Suprapubic skin (tissue), 3 donors: ENCODE measurements at regions not wholly inside any gene's neighbourhood (a gene's known extent, or its start where the extent isn't known, plus 50 kb on each side); places are given as distances from the start of the nearest gene placed in this dataset.

Experiments
- POLR2AphosphoS5 ChIP-seq, 3 donors: sonication (generic); formaldehyde crosslinking; IDR thresholded peaks; one replicate each; pipeline ENCODE4 v1.6.1; 2017; ENCODE audit warnings: antibody characterized with exemption in 3 of 3
- TF ChIP-seq, protein P1 (sequence below), 2 donors: fragments of 200-600 bp in 1 of 2; fragments of 450-650 bp in 1 of 2; sonication (generic) in 1 of 2; IDR thresholded peaks; one replicate each; pipeline ENCODE4 v1.5.1; 2016 to 2019; ENCODE audit warnings: antibody characterized with exemption in 2 of 2, mild to moderate bottlenecking in 1 of 2, moderate library complexity in 1 of 2

DNA sequence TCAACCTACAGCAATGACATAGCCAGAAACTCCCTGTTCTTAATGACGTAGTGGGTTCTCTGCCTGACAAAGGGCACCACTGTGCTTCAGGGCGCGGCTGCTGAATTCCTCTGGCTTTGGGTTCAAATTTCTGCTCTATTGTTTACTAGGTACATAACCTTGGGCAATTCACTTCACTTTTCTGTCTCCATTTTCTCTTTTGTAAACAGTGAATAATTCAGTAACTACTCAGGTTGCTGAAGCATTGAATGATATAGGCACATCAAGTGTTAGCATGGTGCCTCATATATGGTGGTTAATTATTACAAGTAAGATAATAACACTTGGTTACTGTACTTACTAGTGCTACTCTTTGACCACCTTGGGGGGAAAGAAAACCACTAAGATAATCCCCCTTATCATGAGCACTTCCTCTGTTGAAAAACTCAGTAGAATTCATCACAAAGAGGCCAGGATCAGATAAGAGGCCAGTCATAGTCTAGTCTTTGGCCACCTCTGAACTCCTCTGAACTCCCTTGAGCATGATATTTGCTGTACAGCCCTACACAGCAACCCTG, 92.0 kb upstream of the AHR start:
- no peak for TF ChIP-seq POLR2AphosphoS5 (IDR thresholded peaks at IDR 0.05)
- TF ChIP-seq, protein P1, sequence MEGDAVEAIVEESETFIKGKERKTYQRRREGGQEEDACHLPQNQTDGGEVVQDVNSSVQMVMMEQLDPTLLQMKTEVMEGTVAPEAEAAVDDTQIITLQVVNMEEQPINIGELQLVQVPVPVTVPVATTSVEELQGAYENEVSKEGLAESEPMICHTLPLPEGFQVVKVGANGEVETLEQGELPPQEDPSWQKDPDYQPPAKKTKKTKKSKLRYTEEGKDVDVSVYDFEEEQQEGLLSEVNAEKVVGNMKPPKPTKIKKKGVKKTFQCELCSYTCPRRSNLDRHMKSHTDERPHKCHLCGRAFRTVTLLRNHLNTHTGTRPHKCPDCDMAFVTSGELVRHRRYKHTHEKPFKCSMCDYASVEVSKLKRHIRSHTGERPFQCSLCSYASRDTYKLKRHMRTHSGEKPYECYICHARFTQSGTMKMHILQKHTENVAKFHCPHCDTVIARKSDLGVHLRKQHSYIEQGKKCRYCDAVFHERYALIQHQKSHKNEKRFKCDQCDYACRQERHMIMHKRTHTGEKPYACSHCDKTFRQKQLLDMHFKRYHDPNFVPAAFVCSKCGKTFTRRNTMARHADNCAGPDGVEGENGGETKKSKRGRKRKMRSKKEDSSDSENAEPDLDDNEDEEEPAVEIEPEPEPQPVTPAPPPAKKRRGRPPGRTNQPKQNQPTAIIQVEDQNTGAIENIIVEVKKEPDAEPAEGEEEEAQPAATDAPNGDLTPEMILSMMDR (IDR thresholded peaks at IDR 0.05): no peak
